ENCODE measurements at regions not wholly inside any gene's neighbourhood (a gene's known extent, or its start where the extent isn't known, plus 50 kb on each side); places are given as distances from the start of the nearest gene placed in this dataset.

GRCh38 chr6:37555040-37555781, 55.5 kb upstream of the CCDC167 start:
- DNase-seq, result no peak

GRCh38 chr6:37554480-37554819, 54.8 kb upstream of the CCDC167 start:
- no peak for DNase-seq

GRCh38 chr6:37552267-37552666, 52.6 kb upstream of the CCDC167 start:
- no peak for DNase-seq

- DNase-seq, result no peak
Measured at GRCh38 chr6:37551867-37552266, 52.2 kb upstream of the CCDC167 start.

DNA sequence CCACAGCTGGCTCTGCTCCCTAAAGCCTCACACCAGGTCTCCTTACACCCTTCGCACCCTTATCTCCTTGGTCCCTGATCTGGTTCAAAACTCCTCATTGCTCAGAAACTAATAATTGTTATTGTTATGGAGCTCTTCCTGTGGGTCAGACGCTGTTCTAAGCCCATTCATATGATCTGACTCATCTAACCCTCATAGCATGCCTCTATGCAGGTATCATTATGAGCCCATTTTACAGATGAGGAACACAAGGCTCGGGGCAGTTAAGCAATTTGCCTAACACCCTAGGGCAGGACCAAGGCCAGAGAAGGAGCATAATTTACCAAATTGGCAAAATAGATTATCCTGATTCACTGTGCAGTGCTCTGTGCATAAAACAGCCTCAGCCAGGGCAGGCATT, 51.8 kb upstream of the CCDC167 start:
- DNase-seq, result no peak

GRCh38 chr6:37551002-37551401, 51.3 kb upstream of the CCDC167 start:
- DNase-seq, result no peak

- no peak for DNase-seq
Measured at GRCh38 chr6:37550191-37550831, 50.6 kb upstream of the CCDC167 start.

DNA sequence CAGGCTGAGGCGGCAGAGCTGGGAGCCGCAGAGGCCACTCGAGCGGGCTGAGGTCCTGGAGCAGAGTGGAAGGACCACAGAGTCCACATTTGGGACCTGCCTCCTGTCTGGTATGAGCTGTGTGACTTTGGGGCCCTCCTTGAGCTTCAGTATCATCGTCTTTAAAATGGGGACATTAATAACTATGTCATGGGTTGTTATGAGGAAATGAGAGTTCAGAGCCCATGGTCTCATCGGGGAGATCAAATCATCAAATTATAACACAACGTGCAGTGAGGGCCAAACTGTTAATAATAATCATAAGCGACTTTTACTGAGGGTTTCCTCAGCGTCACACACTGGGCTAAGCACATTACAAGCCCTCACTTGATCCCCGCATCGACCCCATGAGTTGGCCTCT, 49.9 kb upstream of the CCDC167 start:
- no peak for DNase-seq
